ENCODE measurements at regions not wholly inside any gene's neighbourhood (a gene's known extent, or its start where the extent isn't known, plus 50 kb on each side); places are given as distances from the start of the nearest gene placed in this dataset.

DNA sequence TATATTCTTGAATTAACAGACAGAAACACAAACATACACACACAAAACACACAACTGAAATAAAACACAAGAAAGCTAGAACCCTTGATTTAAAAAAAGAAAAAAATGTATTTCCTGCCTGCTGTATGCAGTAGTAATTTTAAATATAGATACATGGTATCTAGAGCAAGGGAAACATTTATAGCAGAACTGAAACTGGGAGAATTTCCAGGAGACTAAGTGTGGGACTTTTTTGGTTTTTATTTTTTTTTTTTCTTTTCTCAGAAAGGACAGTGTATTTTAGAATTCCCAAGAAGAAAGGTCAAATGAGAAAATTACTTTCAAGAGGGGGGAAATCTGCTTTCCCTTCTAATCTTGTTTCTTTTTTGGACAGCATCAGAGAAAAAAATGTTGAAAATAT is 558.9 kb upstream of the PKDCC start:
- Histone ChIP-seq H3K9me3 (ENCODE audit: insufficient read depth, low read depth, low read length) (no peaks in the 10 kb centered on the region), H3K4me3 (ENCODE audit: low read depth, low read length) (no peak overlapping the region), H4K8ac (ENCODE audit: low read depth, low read length) (no peak overlapping the region), H3K23ac (ENCODE audit: low read length) (no peak overlapping the region), H3K27me3 (ENCODE audit: insufficient read depth, low read length) (no peaks in the 10 kb centered on the region), H2AFZ (ENCODE audit: insufficient read depth, low read length, poor library complexity) (no peak overlapping the region), H2BK12ac (ENCODE audit: low read length) (no peak overlapping the region), H3K36me3 (ENCODE audit: control insufficient read depth in 1 of 2, insufficient read depth in 2 of 2, low read length in 2 of 2) (no peaks in the 10 kb centered on the region), H3K27ac (ENCODE audit: low read depth, low read length) (no peak overlapping the region), H3K79me1 (ENCODE audit: low read length) (no peaks in the 10 kb centered on the region), H3K4me2 (ENCODE audit: low read length) (no peak overlapping the region), H4K91ac (ENCODE audit: low read depth, low read length) (no peak overlapping the region), H3K79me2 (ENCODE audit: control insufficient read depth, insufficient read depth, low read length, poor library complexity) (no peaks in the 10 kb centered on the region), H2BK5ac (ENCODE audit: low read depth, low read length, poor library complexity) (no peak overlapping the region), H3K14ac (ENCODE audit: low read length) (no peak overlapping the region), H4K12ac (ENCODE audit: low read depth, low read length) (no peak overlapping the region), H2BK120ac (ENCODE audit: insufficient read depth, low read length, poor library complexity) (no peak overlapping the region), H3K18ac (ENCODE audit: low read length) (no peak overlapping the region), H3K4me1 (ENCODE audit: control insufficient read depth in 1 of 2, insufficient read depth in 2 of 2, low read length in 2 of 2) (no peaks in the 10 kb centered on the region), H3K9ac (ENCODE audit: low read length) (no peak overlapping the region), H2AK5ac (ENCODE audit: low read length) (no peak overlapping the region), H3K4ac (ENCODE audit: low read depth, low read length) (no peak overlapping the region)
- no peak for DNase-seq

DNA sequence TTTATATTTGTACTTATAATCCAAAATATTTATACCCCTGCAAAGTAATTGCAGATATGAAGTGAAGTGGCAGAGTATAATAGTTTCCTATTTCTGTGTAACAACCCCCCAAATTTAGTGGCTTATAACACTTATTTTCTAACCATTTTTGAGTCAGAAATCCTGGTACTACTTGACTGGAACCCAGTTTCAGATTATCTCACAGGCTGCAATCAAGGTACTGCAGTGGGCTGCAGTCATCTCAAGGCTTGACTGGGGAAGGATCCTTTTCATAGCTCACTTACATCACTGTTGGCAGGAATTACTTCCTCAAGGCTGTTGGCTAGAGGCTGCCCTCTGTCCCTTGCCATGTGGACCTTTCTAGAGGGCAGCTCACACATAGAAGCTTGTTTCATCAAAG is 558.2 kb upstream of the PKDCC start:
- H2BK120ac ChIP-seq (ENCODE audit: insufficient read depth, low read length, poor library complexity): no peak overlapping the region
- no peak overlapping the region for H3K4ac ChIP-seq (ENCODE audit: low read depth, low read length)
- H3K27ac ChIP-seq (ENCODE audit: low read depth, low read length): no peak overlapping the region
- no peak overlapping the region for H2AK5ac ChIP-seq (ENCODE audit: low read length)
- no peak overlapping the region for H4K12ac ChIP-seq (ENCODE audit: low read depth, low read length)
- no peak overlapping the region for H2AFZ ChIP-seq (ENCODE audit: insufficient read depth, low read length, poor library complexity)
- no peak overlapping the region for H3K18ac ChIP-seq (ENCODE audit: low read length)
- no peak overlapping the region for H4K8ac ChIP-seq (ENCODE audit: low read depth, low read length)
- H3K36me3 ChIP-seq (ENCODE audit: control insufficient read depth in 1 of 2, insufficient read depth in 2 of 2, low read length in 2 of 2): no peaks in the 10 kb centered on the region
- no peaks in the 10 kb centered on the region for H3K9me3 ChIP-seq (ENCODE audit: insufficient read depth, low read depth, low read length)
- H4K91ac ChIP-seq (ENCODE audit: low read depth, low read length): no peak overlapping the region
- H2BK12ac ChIP-seq (ENCODE audit: low read length): no peak overlapping the region
- no peaks in the 10 kb centered on the region for H3K4me1 ChIP-seq (ENCODE audit: control insufficient read depth in 1 of 2, insufficient read depth in 2 of 2, low read length in 2 of 2)
- H3K79me2 ChIP-seq (ENCODE audit: control insufficient read depth, insufficient read depth, low read length, poor library complexity): no peaks in the 10 kb centered on the region
- no peak overlapping the region for H3K4me3 ChIP-seq (ENCODE audit: low read depth, low read length)
- no peak overlapping the region for H2BK5ac ChIP-seq (ENCODE audit: low read depth, low read length, poor library complexity)
- H3K4me2 ChIP-seq (ENCODE audit: low read length): no peak overlapping the region
- no peaks in the 10 kb centered on the region for H3K79me1 ChIP-seq (ENCODE audit: low read length)
- H3K14ac ChIP-seq (ENCODE audit: low read length): no peak overlapping the region
- no peaks in the 10 kb centered on the region for H3K27me3 ChIP-seq (ENCODE audit: insufficient read depth, low read length)
- no peak overlapping the region for H3K23ac ChIP-seq (ENCODE audit: low read length)
- DNase-seq: no peak
- H3K9ac ChIP-seq (ENCODE audit: low read length): no peak overlapping the region

DNA sequence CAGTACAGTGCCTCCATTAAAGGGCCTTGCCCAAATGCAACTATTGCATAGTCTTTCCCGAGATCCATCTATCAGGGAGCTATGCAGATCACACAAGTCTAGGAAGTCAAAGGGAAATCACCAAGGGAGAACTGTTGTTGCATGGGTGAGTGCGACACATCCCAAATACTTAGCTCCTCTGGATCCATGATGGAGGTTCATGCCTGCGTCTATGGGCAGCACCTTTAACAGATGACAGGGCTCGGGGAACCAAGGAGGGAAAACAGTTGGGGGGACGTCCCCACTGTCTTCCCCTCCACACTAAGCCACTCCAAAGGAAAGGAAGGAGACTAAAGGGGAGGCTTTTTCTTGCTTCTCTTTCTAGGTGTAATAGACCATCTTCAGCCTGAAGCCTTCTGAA is 552.8 kb upstream of the PKDCC start:
- H3K36me3 ChIP-seq (ENCODE audit: control insufficient read depth in 1 of 2, insufficient read depth in 2 of 2, low read length in 2 of 2): no peaks in the 10 kb centered on the region
- no peak overlapping the region for H3K4me3 ChIP-seq (ENCODE audit: low read depth, low read length)
- H3K27me3 ChIP-seq (ENCODE audit: insufficient read depth, low read length): no peaks in the 10 kb centered on the region
- no peak for DNase-seq
- no peak overlapping the region for H2BK12ac ChIP-seq (ENCODE audit: low read length)
- H2AK5ac ChIP-seq (ENCODE audit: low read length): no peak overlapping the region
- no peak overlapping the region for H3K4me2 ChIP-seq (ENCODE audit: low read length)
- WGBS (ENCODE audit: extremely low coverage, insufficient coverage, insufficient read length): no CpG with 5 or more reads among the region's 5 CpGs
- H2AFZ ChIP-seq (ENCODE audit: insufficient read depth, low read length, poor library complexity): no peak overlapping the region
- no peak overlapping the region for H3K18ac ChIP-seq (ENCODE audit: low read length)
- no peak overlapping the region for H3K4ac ChIP-seq (ENCODE audit: low read depth, low read length)
- no peaks in the 10 kb centered on the region for H3K4me1 ChIP-seq (ENCODE audit: control insufficient read depth in 1 of 2, insufficient read depth in 2 of 2, low read length in 2 of 2)
- H4K12ac ChIP-seq (ENCODE audit: low read depth, low read length): no peak overlapping the region
- H3K79me2 ChIP-seq (ENCODE audit: control insufficient read depth, insufficient read depth, low read length, poor library complexity): no peaks in the 10 kb centered on the region
- no peak overlapping the region for H3K14ac ChIP-seq (ENCODE audit: low read length)
- no peak overlapping the region for H4K91ac ChIP-seq (ENCODE audit: low read depth, low read length)
- H2BK120ac ChIP-seq (ENCODE audit: insufficient read depth, low read length, poor library complexity): no peak overlapping the region
- H3K27ac ChIP-seq (ENCODE audit: low read depth, low read length): no peak overlapping the region
- peaks cover 7% of the 10 kb centered on the region for H3K9me3 ChIP-seq (ENCODE audit: insufficient read depth, low read depth, low read length)
- no peak overlapping the region for H3K9ac ChIP-seq (ENCODE audit: low read length)
- H3K79me1 ChIP-seq (ENCODE audit: low read length): no peaks in the 10 kb centered on the region
- H2BK5ac ChIP-seq (ENCODE audit: low read depth, low read length, poor library complexity): no peak overlapping the region
- H3K23ac ChIP-seq (ENCODE audit: low read length): no peak overlapping the region
- no peak overlapping the region for H4K8ac ChIP-seq (ENCODE audit: low read depth, low read length)

DNA sequence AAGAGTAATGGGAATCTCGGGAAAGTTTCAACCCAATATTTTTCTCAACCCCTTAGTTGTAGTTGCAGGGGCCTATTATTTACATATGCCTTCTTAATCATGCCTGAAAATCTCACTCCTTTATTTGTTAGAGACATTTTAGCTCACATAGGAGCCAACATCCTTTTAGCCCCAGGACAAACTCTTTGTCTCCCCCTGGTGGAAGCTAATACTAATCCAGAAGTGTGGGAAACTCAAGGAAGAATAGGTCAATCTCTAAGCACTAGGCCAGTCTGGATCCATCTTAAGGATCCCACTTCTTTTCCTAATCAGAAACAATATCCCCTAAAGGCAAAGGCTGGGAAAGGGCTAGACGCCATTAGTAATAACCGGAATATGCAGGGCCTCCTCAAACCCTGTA is 550.9 kb upstream of the PKDCC start:
- Histone ChIP-seq H3K9ac (ENCODE audit: low read length) (no peak overlapping the region), H2BK120ac (ENCODE audit: insufficient read depth, low read length, poor library complexity) (no peak overlapping the region), H3K9me3 (ENCODE audit: insufficient read depth, low read depth, low read length) (peaks cover 10% of the 10 kb centered on the region), H3K27me3 (ENCODE audit: insufficient read depth, low read length) (no peaks in the 10 kb centered on the region), H4K12ac (ENCODE audit: low read depth, low read length) (no peak overlapping the region), H3K4me1 (ENCODE audit: control insufficient read depth in 1 of 2, insufficient read depth in 2 of 2, low read length in 2 of 2) (no peaks in the 10 kb centered on the region), H3K14ac (ENCODE audit: low read length) (no peak overlapping the region), H3K18ac (ENCODE audit: low read length) (no peak overlapping the region), H3K4ac (ENCODE audit: low read depth, low read length) (no peak overlapping the region), H3K79me2 (ENCODE audit: control insufficient read depth, insufficient read depth, low read length, poor library complexity) (no peaks in the 10 kb centered on the region), H2BK12ac (ENCODE audit: low read length) (no peak overlapping the region), H3K36me3 (ENCODE audit: control insufficient read depth in 1 of 2, insufficient read depth in 2 of 2, low read length in 2 of 2) (no peaks in the 10 kb centered on the region), H4K91ac (ENCODE audit: low read depth, low read length) (no peak overlapping the region), H4K8ac (ENCODE audit: low read depth, low read length) (no peak overlapping the region), H3K27ac (ENCODE audit: low read depth, low read length) (no peak overlapping the region), H3K79me1 (ENCODE audit: low read length) (no peaks in the 10 kb centered on the region), H3K23ac (ENCODE audit: low read length) (no peak overlapping the region), H2AK5ac (ENCODE audit: low read length) (no peak overlapping the region), H3K4me3 (ENCODE audit: low read depth, low read length) (no peak overlapping the region), H3K4me2 (ENCODE audit: low read length) (no peak overlapping the region), H2AFZ (ENCODE audit: insufficient read depth, low read length, poor library complexity) (no peak overlapping the region), H2BK5ac (ENCODE audit: low read depth, low read length, poor library complexity) (no peak overlapping the region)
- no CpG with 5 or more reads among the region's 3 CpGs for WGBS (ENCODE audit: extremely low coverage, insufficient coverage, insufficient read length)
- peak in 1 of 2 donors; percentile 42 for DNase-seq

DNA sequence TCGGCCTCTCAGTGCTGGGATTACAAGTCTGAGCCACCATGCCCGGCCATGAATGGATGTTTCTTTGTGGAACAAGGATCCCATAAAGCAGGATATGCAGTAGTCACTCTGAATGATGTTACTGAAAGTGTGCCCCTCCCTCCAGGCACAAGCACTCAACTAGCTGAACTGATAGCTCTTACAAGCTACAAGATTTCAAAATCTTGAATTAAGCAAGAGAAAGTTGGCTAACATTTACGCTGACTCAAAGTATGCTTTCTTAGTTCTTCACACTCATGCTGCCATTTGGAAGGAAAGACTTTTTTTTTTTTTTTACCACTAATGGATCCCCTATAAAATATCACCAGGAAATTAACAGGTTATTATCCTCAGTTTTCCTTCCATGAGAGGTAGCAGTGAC is 549.0 kb upstream of the PKDCC start:
- WGBS (ENCODE audit: extremely low coverage, insufficient coverage, insufficient read length): no CpG with 5 or more reads among the region's 3 CpGs

More for the DNA sequence above, 549.0 kb upstream of the PKDCC start:
- Histone ChIP-seq H2BK5ac (ENCODE audit: low read depth, low read length, poor library complexity) (no peak overlapping the region), H3K23ac (ENCODE audit: low read length) (no peak overlapping the region), H4K91ac (ENCODE audit: low read depth, low read length) (no peak overlapping the region), H2BK120ac (ENCODE audit: insufficient read depth, low read length, poor library complexity) (no peak overlapping the region), H3K79me2 (ENCODE audit: control insufficient read depth, insufficient read depth, low read length, poor library complexity) (no peaks in the 10 kb centered on the region), H3K18ac (ENCODE audit: low read length) (no peak overlapping the region), H3K4me1 (ENCODE audit: control insufficient read depth in 1 of 2, insufficient read depth in 2 of 2, low read length in 2 of 2) (no peaks in the 10 kb centered on the region), H4K8ac (ENCODE audit: low read depth, low read length) (no peak overlapping the region), H3K27ac (ENCODE audit: low read depth, low read length) (no peak overlapping the region), H2AFZ (ENCODE audit: insufficient read depth, low read length, poor library complexity) (no peak overlapping the region), H3K9ac (ENCODE audit: low read length) (no peak overlapping the region), H3K14ac (ENCODE audit: low read length) (no peak overlapping the region), H2BK12ac (ENCODE audit: low read length) (no peak overlapping the region), H2AK5ac (ENCODE audit: low read length) (no peak overlapping the region), H4K12ac (ENCODE audit: low read depth, low read length) (no peak overlapping the region), H3K4me3 (ENCODE audit: low read depth, low read length) (no peak overlapping the region), H3K4ac (ENCODE audit: low read depth, low read length) (no peak overlapping the region), H3K4me2 (ENCODE audit: low read length) (no peak overlapping the region), H3K79me1 (ENCODE audit: low read length) (no peaks in the 10 kb centered on the region), H3K27me3 (ENCODE audit: insufficient read depth, low read length) (no peaks in the 10 kb centered on the region), H3K36me3 (ENCODE audit: control insufficient read depth in 1 of 2, insufficient read depth in 2 of 2, low read length in 2 of 2) (no peaks in the 10 kb centered on the region), H3K9me3 (ENCODE audit: insufficient read depth, low read depth, low read length) (peaks cover 13% of the 10 kb centered on the region)
- DNase-seq: peak in 1 of 2 donors; percentile 64

All from trophoblast cell (in vitro differentiated cells and primary cell).